CD14-positive monocyte (primary cell): ENCODE measurements at regions not wholly inside any gene's neighbourhood (a gene's known extent, or its start where the extent isn't known, plus 50 kb on each side); places are given as distances from the start of the nearest gene placed in this dataset.

Source experiments
- DNase-seq, 3 donors: peaks; one replicate each; pipeline ENCODE4 v3.0.0-alpha.2; 2011 to 2022
- H2AFZ ChIP-seq: 2 replicates; pipeline ENCODE4 v1.6.0; 2012; ENCODE audit warnings: mild to moderate bottlenecking, low read depth, low read length, inconsistent platforms; ENCODE audit not compliant: insufficient read depth, poor library complexity, severe bottlenecking
- H3K27ac ChIP-seq, 2 donors: 1 replicate in 1 of 2; 2 replicates in 1 of 2; pipeline ENCODE4 v1.5.1; 2012 to 2013; ENCODE audit warnings: low read length in 2 of 2, control low read depth in 1 of 2, inconsistent platforms in 1 of 2, low read depth in 1 of 2, mild to moderate bottlenecking in 1 of 2
- H3K27me3 ChIP-seq, 2 donors: one replicate each; pipeline versions ENCODE4 v1.6.0 to v1.6.1; 2011 to 2013; ENCODE audit warnings: low read length in 2 of 2; ENCODE audit not compliant: control insufficient read depth in 2 of 2, insufficient read depth in 2 of 2
- H3K36me3 ChIP-seq, 2 donors: replicated peaks in 1 of 2; 1 replicate in 1 of 2; 2 replicates in 1 of 2; pipeline versions ENCODE4 v1.5.1 to v1.6.1; 2012 to 2013; ENCODE audit warnings: low read length in 2 of 2, control low read depth in 1 of 2, inconsistent platforms in 1 of 2, mild to moderate bottlenecking in 1 of 2; ENCODE audit not compliant: insufficient read depth in 2 of 2, control insufficient read depth in 1 of 2
- H3K4me1 ChIP-seq, 2 donors: 1 replicate in 1 of 2; 2 replicates in 1 of 2; pipeline versions ENCODE4 v1.5.1 to v1.6.1; 2012 to 2013; ENCODE audit warnings: low read length in 2 of 2, control low read depth in 1 of 2, inconsistent platforms in 1 of 2, mild to moderate bottlenecking in 1 of 2, moderate library complexity in 1 of 2; ENCODE audit not compliant: insufficient read depth in 2 of 2, control insufficient read depth in 1 of 2
- H3K4me2 ChIP-seq: replicated peaks from 2 replicates; pipeline ENCODE3; 2012; ENCODE audit warnings: low read length, moderate library complexity, mild to moderate bottlenecking; ENCODE audit not compliant: poor library complexity, severe bottlenecking; ENCODE audit errors: extremely low read depth
- H3K4me3 ChIP-seq, 3 experiments: fragments of 200-600 bp in 1 of 3; sonication (generic) in 1 of 3; replicated peaks in 1 of 3; 1 replicate in 2 of 3; 2 replicates in 1 of 3; pipeline ENCODE4 v1.5.1; 2011 to 2013; ENCODE audit warnings: low read length in 3 of 3, mild to moderate bottlenecking in 3 of 3, control low read depth in 2 of 3, low read depth in 2 of 3, inconsistent platforms in 1 of 3, moderate library complexity in 1 of 3
- H3K79me2 ChIP-seq: 2 replicates; pipeline ENCODE4 v1.6.0; 2012; ENCODE audit warnings: mild to moderate bottlenecking, control low read depth, inconsistent platforms, low read length, moderate library complexity; ENCODE audit not compliant: insufficient read depth
- H3K9ac ChIP-seq: 2 replicates; pipeline ENCODE4 v1.6.0; 2017; ENCODE audit warnings: low read length, mild to moderate bottlenecking; ENCODE audit not compliant: insufficient read depth, poor library complexity, severe bottlenecking
- H3K9me3 ChIP-seq, 2 donors: replicated peaks in 1 of 2; 1 replicate in 1 of 2; 2 replicates in 1 of 2; pipeline versions ENCODE4 v1.5.1 to v1.6.1; 2012 to 2013; ENCODE audit warnings: low read length in 2 of 2, control low read depth in 1 of 2; ENCODE audit not compliant: control insufficient read depth in 1 of 2, insufficient read depth in 1 of 2
- H4K20me1 ChIP-seq: 2 replicates; pipeline ENCODE4 v1.6.0; 2012; ENCODE audit warnings: mild to moderate bottlenecking, low read length, control low read depth, moderate library complexity; ENCODE audit not compliant: insufficient read depth
- H3K27ac Mint-ChIP-seq, 7 donors: one replicate each; pipeline ENCODE4 v1.8.0; 2020; ENCODE audit warnings: mild to moderate bottlenecking in 7 of 7, mixed read lengths in 7 of 7, moderate library complexity in 6 of 7, inconsistent platforms in 2 of 7
- H3K27me3 Mint-ChIP-seq, 3 donors: one replicate each; pipeline ENCODE4 v1.8.0; 2021 to 2022; ENCODE audit warnings: low read depth in 3 of 3, mild to moderate bottlenecking in 3 of 3, mixed read lengths in 3 of 3, moderate library complexity in 3 of 3, inconsistent platforms in 1 of 3
- H3K36me3 Mint-ChIP-seq, 2 donors: one replicate each; pipeline ENCODE4 v1.8.0; 2020; ENCODE audit warnings: mixed read lengths in 2 of 2, inconsistent platforms in 1 of 2, mild to moderate bottlenecking in 1 of 2
- H3K4me1 Mint-ChIP-seq: one replicate; pipeline ENCODE4 v1.8.0; 2020; ENCODE audit warnings: mild to moderate bottlenecking, mixed read lengths
- H3K4me3 Mint-ChIP-seq, 2 donors: one replicate each; pipeline ENCODE4 v1.8.0; 2020; ENCODE audit warnings: mild to moderate bottlenecking in 2 of 2, mixed read lengths in 2 of 2, moderate library complexity in 1 of 2
- H3K9me3 Mint-ChIP-seq, 7 donors: one replicate each; pipeline ENCODE4 v1.8.0; 2020 to 2022; ENCODE audit warnings: mixed read lengths in 7 of 7, mild to moderate bottlenecking in 6 of 7, moderate library complexity in 6 of 7, inconsistent platforms in 2 of 7
- CTCF ChIP-seq: fragments of 200-600 bp; IDR thresholded peaks from one replicate; pipeline ENCODE4 v1.8.0; 2022; ENCODE audit warnings: antibody characterized with exemption, mild to moderate bottlenecking
- WGBS: methylation state at CpG from one replicate; pipeline ENCODE4 v1.1.5; 2013; ENCODE audit warnings: missing lambda C conversion rate; ENCODE audit not compliant: insufficient coverage; 5-methylcytosine and 5-hydroxymethylcytosine counted together
- intact Hi-C, 2 donors: fragments of 100-400 bp; cut with micrococcal nuclease; formaldehyde crosslinking; loops; one replicate each; pipeline versions ENCODE4 v1.15.0 to v1.15.1; 2023

- Histone ChIP-seq H3K79me2 (no peaks in the 10 kb centered on the region), H3K9me3 (no peaks in the 10 kb centered on the region), H3K4me3 (no peak overlapping the region), H3K27me3 (no peaks in the 10 kb centered on the region), H3K4me2 (no peak overlapping the region), H4K20me1 (no peaks in the 10 kb centered on the region), H2AFZ (no peak overlapping the region), H3K4me1 (no peaks in the 10 kb centered on the region), H3K36me3 (no peaks in the 10 kb centered on the region), H3K9ac (no peak overlapping the region), H3K27ac (no peak overlapping the region)
- H3K27me3 Mint-ChIP-seq: peaks cover 0 to 3% (median 0%) of the 10 kb centered on the region in 3 donors
- no peak overlapping the region for H3K27ac Mint-ChIP-seq
- no peaks in the 10 kb centered on the region for H3K4me1 Mint-ChIP-seq
- no CpG with 5 or more reads among the region's 2 CpGs for WGBS
- H3K4me3 Mint-ChIP-seq: no peak overlapping the region
- TF ChIP-seq CTCF: no peak
- H3K36me3 Mint-ChIP-seq: no peaks in the 10 kb centered on the region
- intact Hi-C loops: no loop called here
- peaks cover 2 to 16% (median 6%) of the 10 kb centered on the region in 7 donors for H3K9me3 Mint-ChIP-seq
- DNase-seq: no peak
Observed at GRCh38 chr14:43778937-43779639, 728.0 kb downstream of the FSCB start.

GRCh38 chr14:43778570-43778936 is 728.5 kb downstream of the FSCB start:
- no peak for DNase-seq
- Mint-ChIP-seq H3K27ac (no peak overlapping the region), H3K4me1 (no peaks in the 10 kb centered on the region), H3K4me3 (no peak overlapping the region), H3K36me3 (no peaks in the 10 kb centered on the region), H3K9me3 (peaks cover 2 to 20% (median 9%) of the 10 kb centered on the region in 7 donors), H3K27me3 (peaks cover 0 to 3% (median 0%) of the 10 kb centered on the region in 3 donors)
- Histone ChIP-seq H3K27me3 (no peaks in the 10 kb centered on the region), H3K79me2 (no peaks in the 10 kb centered on the region), H4K20me1 (no peaks in the 10 kb centered on the region), H3K9me3 (peaks cover 0 to 3% of the 10 kb centered on the region in 2 donors), H3K9ac (no peak overlapping the region), H3K4me3 (no peak overlapping the region), H3K4me2 (no peak overlapping the region), H3K27ac (no peak overlapping the region), H2AFZ (no peak overlapping the region), H3K4me1 (no peaks in the 10 kb centered on the region), H3K36me3 (no peaks in the 10 kb centered on the region)
- intact Hi-C loops: no loop called here
- no peak for TF ChIP-seq CTCF
- no CpG with 5 or more reads among the region's 1 CpG for WGBS
